GM18909 (cell line): ENCODE measurements at regions not wholly inside any gene's neighbourhood (a gene's known extent, or its start where the extent isn't known, plus 50 kb on each side); places are given as distances from the start of the nearest gene placed in this dataset.

Experiments used
- ATAC-seq: cut with Tn5 transposase; IDR thresholded peaks from one replicate; pipeline ENCODE4 v1.9.1; 2021; ENCODE audit warnings: mild to moderate bottlenecking; ENCODE audit not compliant: unreplicated experiment, poor library complexity

DNA sequence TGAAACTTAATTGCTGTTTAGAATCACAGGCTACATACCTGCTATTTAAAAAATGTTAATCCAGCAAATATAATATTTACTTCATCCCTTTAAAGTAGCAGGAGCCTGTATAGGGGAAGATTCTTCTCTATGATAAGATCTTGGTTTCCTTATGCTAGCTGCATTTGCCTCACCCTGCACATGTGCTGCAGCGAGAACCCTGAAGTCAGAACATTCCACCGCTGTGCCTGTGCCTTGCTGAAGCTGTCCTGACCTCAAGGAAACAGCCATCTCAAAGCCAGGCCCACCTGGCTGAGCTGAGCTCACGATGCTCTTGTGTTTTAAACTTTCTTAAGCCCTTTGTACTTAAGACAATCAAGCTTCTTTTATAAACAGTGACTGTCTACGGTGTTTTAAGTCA, 355.0 kb upstream of the PCDH20 start:
- no peak for ATAC-seq

DNA sequence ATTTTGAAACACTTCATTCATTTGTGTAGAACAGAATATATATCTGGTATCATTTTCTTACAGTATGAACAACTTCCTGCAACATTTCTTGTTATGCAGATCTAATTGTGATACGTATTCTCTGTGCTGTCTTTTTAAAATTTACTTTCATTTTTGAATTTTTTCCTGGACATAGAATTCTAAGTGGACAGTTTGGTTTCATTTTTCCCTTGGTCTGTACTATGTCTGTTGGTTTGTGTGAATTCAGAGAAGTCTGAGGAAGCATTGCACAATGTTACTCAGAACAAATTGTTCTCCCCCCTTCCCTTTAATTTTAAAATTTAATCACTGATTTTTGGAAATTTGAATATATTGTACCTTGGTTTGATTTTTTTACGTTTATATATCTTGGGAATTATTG, 352.5 kb upstream of the PCDH20 start:
- no peak for ATAC-seq

DNA sequence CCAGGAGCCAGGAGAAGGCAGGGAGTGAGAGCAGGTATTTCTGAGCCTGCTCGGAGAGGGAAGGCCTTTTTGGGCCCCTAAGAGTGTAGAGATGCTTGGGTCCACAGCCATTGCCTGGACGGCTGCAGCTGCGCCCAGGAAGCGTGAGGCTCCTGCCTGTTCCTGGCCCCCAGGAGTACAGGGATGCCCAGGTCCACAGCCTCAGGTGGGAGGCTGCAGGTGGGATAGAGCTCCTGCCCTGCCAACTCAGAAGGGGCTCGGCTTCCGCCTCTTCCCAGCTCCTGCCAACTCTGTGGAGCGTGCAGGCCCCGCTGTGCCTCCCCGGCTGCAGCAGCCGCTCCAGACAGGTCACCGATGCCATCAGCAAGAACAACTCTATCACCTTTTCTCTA, 351.0 kb upstream of the PCDH20 start:
- ATAC-seq: no peak

DNA sequence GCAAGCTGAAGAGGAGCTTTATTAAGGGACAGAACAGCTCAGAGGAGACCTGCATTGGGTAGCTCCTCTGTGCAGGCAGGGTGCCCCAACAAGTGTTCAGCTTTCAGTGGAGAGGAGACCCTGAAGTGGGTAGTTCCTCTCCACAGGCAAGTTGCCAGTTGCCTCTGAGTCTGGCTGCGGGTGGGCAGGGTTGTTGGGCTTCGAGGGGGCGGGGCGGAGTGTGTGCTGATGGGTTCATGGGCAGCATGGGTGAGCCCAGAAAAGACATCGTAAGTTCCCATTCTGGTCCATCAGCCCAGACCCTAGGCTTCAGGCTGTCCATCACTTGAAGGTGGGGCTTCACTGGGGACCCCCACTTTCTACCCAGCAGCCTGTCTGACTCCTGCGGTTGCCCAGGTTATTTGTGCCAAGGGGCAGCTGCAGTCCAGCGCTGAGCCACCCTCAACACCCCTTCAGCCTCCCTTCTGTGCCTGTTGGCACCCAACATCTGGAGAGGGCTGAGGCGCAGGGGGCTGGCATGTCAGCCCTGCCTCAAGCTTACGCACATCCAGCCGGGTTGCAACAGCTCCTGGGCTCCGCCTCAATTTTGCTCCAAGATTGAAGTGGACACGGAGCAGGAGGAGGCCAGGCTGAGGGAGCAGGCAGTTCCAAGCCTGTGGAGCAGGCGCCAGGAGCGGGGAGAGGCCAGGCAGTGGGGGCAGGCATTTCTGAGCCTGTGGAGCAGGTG, 350.5 kb upstream of the PCDH20 start:
- ATAC-seq: no peak

DNA sequence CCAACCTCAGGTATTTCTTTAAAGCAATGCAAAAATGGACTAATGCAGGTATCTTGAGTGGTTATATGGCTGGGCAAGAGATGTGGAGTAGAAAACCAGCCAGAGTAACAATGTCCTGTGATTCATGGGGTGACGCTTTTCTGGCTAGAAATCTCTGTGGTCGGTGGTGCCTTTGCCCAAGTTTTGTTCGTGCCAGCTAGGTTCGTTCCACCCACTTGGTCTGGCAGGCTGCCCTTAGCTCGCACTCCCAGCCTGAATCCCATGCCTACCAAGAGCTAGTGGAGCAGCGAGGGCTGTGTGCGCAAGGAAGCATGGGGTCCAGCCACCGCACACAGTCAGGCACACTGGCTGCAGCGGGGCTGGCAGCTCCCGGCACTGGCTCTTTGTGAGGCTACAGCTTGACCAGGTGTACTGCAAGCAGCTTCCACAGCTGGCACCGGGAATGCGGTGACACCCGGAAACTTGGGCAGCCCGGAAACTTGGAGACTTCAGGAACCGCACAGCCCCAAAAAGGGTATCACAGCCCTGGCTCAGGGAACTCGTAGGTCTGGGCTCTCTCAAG, 349.6 kb upstream of the PCDH20 start:
- ATAC-seq: no peak

- no peak for ATAC-seq
Measured at GRCh38 chr13:61761690-61762089, 346.0 kb upstream of the PCDH20 start.

GRCh38 chr13:61760102-61760501, 344.5 kb upstream of the PCDH20 start:
- ATAC-seq: no peak

DNA sequence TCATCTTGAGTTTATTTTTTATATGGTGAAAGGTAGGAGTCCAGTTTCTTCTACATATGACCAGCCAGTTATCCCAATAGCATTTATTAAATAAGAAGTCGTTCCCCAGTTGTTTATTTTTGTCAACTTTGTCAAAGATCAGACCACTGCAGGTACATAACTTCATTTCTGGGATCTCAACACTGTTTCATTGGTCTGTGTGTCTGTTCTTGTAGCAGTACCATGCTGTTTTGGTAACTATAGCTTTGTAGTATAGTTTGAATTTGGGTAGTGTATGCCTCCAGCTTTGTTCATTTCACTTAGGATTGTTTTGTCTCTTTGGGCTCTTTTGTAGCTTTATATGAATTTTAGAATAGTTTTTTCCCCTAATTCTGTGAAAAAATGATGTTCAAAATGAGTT, 340.4 kb upstream of the PCDH20 start:
- no peak for ATAC-seq

DNA sequence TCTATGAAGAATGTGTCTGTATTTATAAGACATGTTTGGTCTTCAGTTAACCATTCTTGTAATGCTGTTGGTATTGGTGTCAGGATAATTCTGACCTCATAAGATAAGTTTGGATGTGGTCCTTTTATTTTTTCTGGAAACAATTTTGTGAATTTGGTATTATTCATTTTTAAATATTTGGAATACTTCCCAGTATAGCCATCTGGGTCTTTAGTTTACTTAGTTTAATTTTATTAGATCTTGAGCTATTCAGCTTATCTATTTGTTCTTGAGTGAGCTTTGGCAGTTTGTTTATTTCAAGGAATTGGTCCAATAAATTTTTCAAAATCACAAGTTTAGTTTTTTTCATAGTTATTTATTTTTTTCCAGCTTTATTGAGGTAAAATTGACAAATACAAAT, 335.4 kb upstream of the PCDH20 start:
- ATAC-seq: no peak

DNA sequence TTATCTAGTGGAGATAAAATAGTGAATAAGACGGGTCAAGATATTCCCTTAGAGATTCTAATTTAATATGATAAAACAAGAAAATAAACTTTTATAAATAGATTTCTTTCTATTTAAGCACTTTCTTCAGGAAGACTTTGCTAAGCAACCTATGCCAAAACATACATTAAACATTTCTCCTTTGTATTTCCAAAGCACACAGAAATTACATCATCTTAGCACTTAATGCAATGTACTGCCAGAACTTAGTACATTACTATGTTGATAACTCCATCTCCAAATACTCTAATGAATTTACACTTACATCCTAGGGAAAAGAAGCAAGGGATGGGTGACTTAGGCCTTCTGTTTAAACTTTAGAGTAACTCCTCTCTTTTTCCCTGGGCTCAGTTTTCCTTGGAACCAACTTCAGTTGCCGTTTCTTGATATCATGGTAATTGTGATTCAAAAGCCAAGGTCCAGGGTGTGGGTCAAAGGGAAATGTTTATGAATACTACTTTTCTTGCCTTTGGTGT, 322.6 kb upstream of the PCDH20 start:
- no peak for ATAC-seq

- no peak for ATAC-seq
Measured at GRCh38 chr13:61734683-61735082, 319.0 kb upstream of the PCDH20 start.

DNA sequence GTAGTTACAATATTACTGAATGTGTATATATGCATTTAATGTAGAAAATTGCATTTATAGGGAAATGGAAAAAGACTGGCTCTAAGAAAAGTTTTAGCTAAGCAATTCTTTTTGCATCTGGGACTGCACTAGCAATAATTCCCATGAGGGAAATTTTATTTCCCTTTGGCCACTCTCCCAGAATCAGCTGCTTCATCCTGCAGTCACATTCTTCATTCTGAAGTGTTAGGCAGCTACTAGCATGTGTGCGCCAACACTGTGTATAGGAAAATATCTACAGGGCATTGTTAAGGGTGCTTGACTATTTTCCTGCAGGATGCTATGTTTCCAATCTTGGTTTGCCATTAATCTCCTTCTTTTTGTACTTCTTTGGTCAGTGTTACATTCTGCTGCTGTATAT, 312.8 kb upstream of the PCDH20 start:
- ATAC-seq: no peak

GRCh38 chr13:61727767-61728166, 312.1 kb upstream of the PCDH20 start:
- no peak for ATAC-seq

DNA sequence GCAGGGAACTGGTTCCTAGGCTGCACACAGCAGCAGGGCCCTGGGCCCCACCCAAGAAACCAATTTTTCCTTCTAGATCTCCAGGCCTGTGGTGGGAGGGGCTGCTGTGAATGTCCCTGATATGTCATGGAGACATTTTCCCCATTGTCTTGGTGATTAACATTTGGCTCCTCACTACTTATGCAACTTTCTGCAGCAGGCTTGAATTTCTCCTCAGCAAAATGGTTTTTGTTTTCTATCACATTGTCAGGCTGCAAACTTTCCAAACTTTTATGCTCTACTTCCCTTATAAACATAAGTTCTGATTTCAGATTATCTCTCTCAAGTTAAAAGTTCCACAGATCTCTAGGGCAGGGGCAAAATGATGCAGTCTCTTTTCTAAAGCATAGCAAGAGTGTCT, 310.2 kb upstream of the PCDH20 start:
- ATAC-seq: no peak

DNA sequence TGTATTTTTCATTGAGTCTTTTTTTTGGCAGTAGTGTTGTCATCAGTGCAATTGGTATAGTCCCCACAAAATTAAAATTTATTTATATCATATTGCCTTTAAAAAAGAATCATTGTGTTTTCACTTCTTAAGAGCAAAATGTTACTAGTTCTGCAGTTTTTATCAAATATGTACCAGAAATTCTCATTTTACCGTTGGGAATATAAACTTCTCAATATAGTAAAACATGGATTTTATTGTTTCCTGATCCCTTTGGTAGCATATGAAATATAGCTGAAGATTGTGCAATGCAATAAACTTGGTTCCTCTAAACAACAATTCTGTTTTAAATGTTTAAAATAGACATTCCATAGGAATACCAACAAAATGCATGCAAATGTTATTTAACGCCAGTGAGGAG, 306.5 kb upstream of the PCDH20 start:
- ATAC-seq: no peak

DNA sequence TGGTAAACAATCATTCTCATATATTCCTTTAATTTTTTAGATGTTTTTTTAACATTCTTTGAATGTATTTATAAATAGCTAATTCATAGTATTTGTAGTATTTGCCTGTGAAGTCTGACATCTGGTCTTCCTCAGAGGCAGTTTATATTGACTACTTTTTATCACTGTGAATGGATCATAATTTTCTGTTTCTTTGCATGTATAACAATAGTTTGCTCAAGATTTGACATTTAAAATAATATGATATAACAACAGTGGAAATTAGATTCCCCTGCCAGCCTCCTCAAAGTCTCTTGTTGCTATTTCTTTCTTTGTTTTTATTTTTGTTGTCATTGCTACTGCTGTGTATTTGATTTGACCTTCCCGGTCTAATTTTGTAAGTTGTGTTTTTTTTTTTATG, 297.0 kb upstream of the PCDH20 start:
- no peak for ATAC-seq

DNA sequence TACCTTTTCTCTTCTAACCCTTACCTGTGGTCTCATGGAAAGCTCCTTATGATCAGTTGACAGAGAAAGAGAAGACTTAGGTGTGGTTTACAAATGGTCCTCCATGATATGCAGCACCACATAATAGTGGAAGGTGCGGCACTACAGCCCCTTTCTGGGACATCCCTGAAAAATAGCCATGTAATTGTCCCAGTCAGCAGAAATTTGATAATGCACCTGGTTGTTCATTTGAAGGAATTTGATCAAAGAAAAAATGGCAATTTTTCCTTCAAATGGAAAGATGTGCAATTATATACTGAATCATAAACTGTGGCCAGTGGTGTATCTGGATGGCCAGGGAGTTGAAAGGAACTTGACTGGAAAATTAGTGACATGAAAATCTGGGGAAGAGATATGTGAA, 293.6 kb upstream of the PCDH20 start:
- ATAC-seq: no peak

GRCh38 chr13:61706899-61707298, 291.2 kb upstream of the PCDH20 start:
- no peak for ATAC-seq

- no peak for ATAC-seq
Measured at GRCh38 chr13:61700620-61701019, 285.0 kb upstream of the PCDH20 start.

DNA sequence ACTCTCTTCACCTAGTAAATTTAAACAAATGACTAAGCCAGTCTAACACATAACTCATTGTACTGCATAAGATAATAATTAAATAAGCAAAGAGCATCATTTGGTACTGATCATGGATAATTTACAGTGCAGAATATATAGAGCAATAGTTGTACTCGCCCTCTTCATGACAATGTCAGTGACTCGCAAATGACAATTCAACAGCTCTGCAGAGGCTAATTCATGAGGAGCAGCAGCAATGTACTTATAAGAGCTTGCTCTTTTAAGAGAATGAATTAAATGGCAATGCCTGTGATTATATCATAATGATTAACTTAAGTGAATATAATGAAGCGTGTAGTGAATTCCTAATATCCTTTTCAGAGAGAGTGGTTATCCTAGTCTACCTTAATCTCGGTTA, 284.5 kb upstream of the PCDH20 start:
- ATAC-seq: no peak

DNA sequence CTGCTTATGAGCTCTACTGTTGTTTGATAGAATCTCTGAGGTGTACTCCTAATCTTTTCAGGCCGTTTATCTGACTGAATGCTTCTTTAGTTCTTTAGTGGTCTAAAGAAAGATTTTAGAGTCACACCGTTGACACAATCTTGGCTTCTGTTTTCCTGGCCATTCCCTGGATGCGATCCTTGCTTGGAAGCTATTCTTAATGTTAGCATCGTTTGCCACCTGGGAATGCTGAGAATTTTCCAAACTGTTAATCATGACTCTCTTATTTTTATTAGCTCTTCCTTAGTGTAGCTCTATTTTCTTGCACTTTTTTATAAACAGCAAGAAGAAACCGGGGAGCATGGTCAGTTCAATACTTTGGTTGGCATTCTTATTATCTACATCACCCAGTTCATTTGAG, 281.0 kb upstream of the PCDH20 start:
- no peak for ATAC-seq

GRCh38 chr13:61695147-61695546, 279.5 kb upstream of the PCDH20 start:
- ATAC-seq: no peak
